ACHN (cell line): ENCODE measurements at regions not wholly inside any gene's neighbourhood (a gene's known extent, or its start where the extent isn't known, plus 50 kb on each side); places are given as distances from the start of the nearest gene placed in this dataset.
A peak's percentile ranks its signal among the peaks of the same experiment; 100 is the strongest.
"Not testable (repeated sequence)": the region's sequence is repeated elsewhere in the genome, so short reads cannot be mapped to it uniquely, and the experiment has no call there.

ENCODE experiments used
- DNase-seq: peaks from one replicate; pipeline ENCODE4 v3.0.0-alpha.2; 2015
- in situ Hi-C: cut with HindIII; loops from 2 replicates; pipeline ENCODE4 v1.10.0; 2017; ENCODE audit warnings: low sequenced_read_pairs, low pct_ligation_motif_present, low pct_unique_long_range_greater_than_20kb

GRCh38 chr2:111339476-111339875 lies 218.8 kb downstream of the BCL2L11 start:
- DNase-seq, in situ Hi-C loops: not testable (repeated sequence)

GRCh38 chr2:111344590-111344989 lies 223.9 kb downstream of the BCL2L11 start:
- in situ Hi-C loops = not testable (repeated sequence)

GRCh38 chr2:111345439-111345838 lies 224.7 kb downstream of the BCL2L11 start:
- in situ Hi-C loops, DNase-seq: not testable (repeated sequence)

More at GRCh38 chr2:111344590-111344989, 223.9 kb downstream of the BCL2L11 start:
- DNase-seq = not testable (repeated sequence)

- DNase-seq = not testable (repeated sequence)
Measured at GRCh38 chr2:111346018-111346930, 225.6 kb downstream of the BCL2L11 start.

GRCh38 chr2:111347695-111348094 lies 227.0 kb downstream of the BCL2L11 start:
- in situ Hi-C loops, DNase-seq: not testable (repeated sequence)

More at GRCh38 chr2:111346018-111346930, 225.6 kb downstream of the BCL2L11 start:
- in situ Hi-C loops = not testable (repeated sequence)

GRCh38 chr2:111348316-111348715 lies 227.6 kb downstream of the BCL2L11 start:
- in situ Hi-C loops, DNase-seq: not testable (repeated sequence)

GRCh38 chr2:111355022-111355817 lies 234.5 kb downstream of the BCL2L11 start:
- DNase-seq, in situ Hi-C loops: not testable (repeated sequence)

GRCh38 chr2:111355823-111356511 lies 235.3 kb downstream of the BCL2L11 start:
- in situ Hi-C loops, DNase-seq: not testable (repeated sequence)

GRCh38 chr2:111356512-111357031 lies 235.9 kb downstream of the BCL2L11 start:
- in situ Hi-C loops, DNase-seq: not testable (repeated sequence)

GRCh38 chr2:111365986-111366640 lies 245.4 kb downstream of the BCL2L11 start:
- DNase-seq, in situ Hi-C loops: not testable (repeated sequence)

- in situ Hi-C loops, DNase-seq: not testable (repeated sequence)
Measured at GRCh38 chr2:111366641-111367029, 245.9 kb downstream of the BCL2L11 start.

- DNase-seq, in situ Hi-C loops: not testable (repeated sequence)
Measured at GRCh38 chr2:111367080-111367479, 246.4 kb downstream of the BCL2L11 start.

- peak; percentile 33 for DNase-seq
Measured at GRCh38 chr2:111367871-111368270, 247.2 kb downstream of the BCL2L11 start.

GRCh38 chr2:111368288-111368687 lies 247.6 kb downstream of the BCL2L11 start:
- in situ Hi-C loops = not testable (repeated sequence)

More at GRCh38 chr2:111367871-111368270, 247.2 kb downstream of the BCL2L11 start:
- in situ Hi-C loops = not testable (repeated sequence)

GRCh38 chr2:111373060-111373459 lies 252.3 kb downstream of the BCL2L11 start:
- DNase-seq, in situ Hi-C loops: not testable (repeated sequence)

More at GRCh38 chr2:111368288-111368687, 247.6 kb downstream of the BCL2L11 start:
- DNase-seq = not testable (repeated sequence)

GRCh38 chr2:111373989-111374388 lies 253.3 kb downstream of the BCL2L11 start:
- in situ Hi-C loops, DNase-seq: not testable (repeated sequence)

- in situ Hi-C loops, DNase-seq: not testable (repeated sequence)
Measured at GRCh38 chr2:111374734-111375133, 254.0 kb downstream of the BCL2L11 start.
